BLaER1 treated with 17β-estradiol and CSF1 and Interleukin-3, amounts not matched to agents 10 nM and 100 nM (cell line): ENCODE measurements at regions not wholly inside any gene's neighbourhood (a gene's known extent, or its start where the extent isn't known, plus 50 kb on each side); places are given as distances from the start of the nearest gene placed in this dataset.

Source experiments
- H3K27ac ChIP-seq, 11 experiments: shearing (Covaris generic); formaldehyde crosslinking; 2 replicates each; pipeline ENCODE4 v1.8.1; 2022
- H3K27me3 ChIP-seq, 11 experiments: shearing (Covaris generic); formaldehyde crosslinking; 2 replicates each; pipeline ENCODE4 v1.8.1; 2022
- H3K36me3 ChIP-seq, 11 experiments: shearing (Covaris generic); formaldehyde crosslinking; 2 replicates each; pipeline ENCODE4 v1.8.1; 2022
- H3K4me1 ChIP-seq, 10 experiments: shearing (Covaris generic); formaldehyde crosslinking; 2 replicates each; pipeline ENCODE4 v1.8.1; 2022
- H3K4me2 ChIP-seq, 11 experiments: shearing (Covaris generic); formaldehyde crosslinking; 2 replicates each; pipeline ENCODE4 v1.8.1; 2022
- H3K4me3 ChIP-seq, 10 experiments: shearing (Covaris generic); formaldehyde crosslinking; 2 replicates each; pipeline ENCODE4 v1.8.1; 2022
- H3K9ac ChIP-seq, 11 experiments: shearing (Covaris generic); formaldehyde crosslinking; 2 replicates each; pipeline ENCODE4 v1.8.1; 2022
- H3K9me3 ChIP-seq, 11 experiments: shearing (Covaris generic); formaldehyde crosslinking; replicated peaks in 1 of 11; 2 replicates each; pipeline ENCODE4 v1.8.1; 2022
- H4K20me1 ChIP-seq, 11 experiments: shearing (Covaris generic); formaldehyde crosslinking; 2 replicates each; pipeline ENCODE4 v1.8.1; 2022
- Cebpa-rat ChIP-seq, 11 experiments: shearing (Covaris generic); IDR thresholded peaks; 2 replicates each; pipeline ENCODE4 v1.8.1; 2022

- Histone ChIP-seq H3K27ac (no peak overlapping the region), H3K27me3 (no peaks in the 10 kb centered on the region), H4K20me1 (no peaks in the 10 kb centered on the region), H3K9ac (no peak overlapping the region), H3K9me3 (no peaks in the 10 kb centered on the region; a peak in 1 of 22 replicates), H3K4me3 (no peak overlapping the region), H3K4me1 (peaks cover 14 to 46% (median 41%) of the 10 kb centered on the region in 10 experiments), H3K4me2 (peak overlapping the region in 10 of 11 experiments; percentile 11 to 91 (median 46); a peak in 15 of 22 replicates), H3K36me3 (no peaks in the 10 kb centered on the region)
- TF ChIP-seq Cebpa-rat (IDR thresholded peaks at IDR 0.05), result no peak
Measured at GRCh38 chr18:24657444-24657842, 197.0 kb downstream of the HRH4 start.

DNA sequence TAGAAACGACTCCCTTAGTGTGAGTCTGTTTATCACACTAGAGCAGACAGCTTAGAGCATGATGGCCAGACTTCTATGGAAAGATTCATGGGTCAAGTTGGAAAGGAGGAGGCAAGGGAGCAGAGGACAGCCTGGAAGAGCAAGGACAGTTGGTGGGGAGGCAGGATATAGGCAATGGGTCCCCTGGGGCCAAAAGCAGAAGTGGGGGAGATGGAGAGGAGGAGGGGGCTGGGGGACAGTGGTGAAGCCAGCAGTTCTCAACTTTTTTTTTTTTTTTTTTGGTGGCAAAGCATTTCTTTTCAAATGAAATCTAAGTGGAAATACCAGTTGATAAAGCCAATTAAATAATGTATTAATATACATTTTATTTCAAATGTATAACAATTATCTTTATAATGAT, 197.9 kb downstream of the HRH4 start:
- no peak for TF ChIP-seq Cebpa-rat (IDR thresholded peaks at IDR 0.05)
- H3K9me3 ChIP-seq, result no peaks in the 10 kb centered on the region
- peaks cover 14 to 46% (median 41%) of the 10 kb centered on the region in 10 experiments for H3K4me1 ChIP-seq
- H3K27ac ChIP-seq, result no peak overlapping the region
- no peak overlapping the region for H3K9ac ChIP-seq
- no peak overlapping the region for H3K4me3 ChIP-seq
- no peaks in the 10 kb centered on the region for H3K36me3 ChIP-seq
- H4K20me1 ChIP-seq, result no peaks in the 10 kb centered on the region
- H3K27me3 ChIP-seq, result no peaks in the 10 kb centered on the region
- peak overlapping the region; percentile 6 to 91 (median 41); a peak in 17 of 22 replicates for H3K4me2 ChIP-seq

DNA sequence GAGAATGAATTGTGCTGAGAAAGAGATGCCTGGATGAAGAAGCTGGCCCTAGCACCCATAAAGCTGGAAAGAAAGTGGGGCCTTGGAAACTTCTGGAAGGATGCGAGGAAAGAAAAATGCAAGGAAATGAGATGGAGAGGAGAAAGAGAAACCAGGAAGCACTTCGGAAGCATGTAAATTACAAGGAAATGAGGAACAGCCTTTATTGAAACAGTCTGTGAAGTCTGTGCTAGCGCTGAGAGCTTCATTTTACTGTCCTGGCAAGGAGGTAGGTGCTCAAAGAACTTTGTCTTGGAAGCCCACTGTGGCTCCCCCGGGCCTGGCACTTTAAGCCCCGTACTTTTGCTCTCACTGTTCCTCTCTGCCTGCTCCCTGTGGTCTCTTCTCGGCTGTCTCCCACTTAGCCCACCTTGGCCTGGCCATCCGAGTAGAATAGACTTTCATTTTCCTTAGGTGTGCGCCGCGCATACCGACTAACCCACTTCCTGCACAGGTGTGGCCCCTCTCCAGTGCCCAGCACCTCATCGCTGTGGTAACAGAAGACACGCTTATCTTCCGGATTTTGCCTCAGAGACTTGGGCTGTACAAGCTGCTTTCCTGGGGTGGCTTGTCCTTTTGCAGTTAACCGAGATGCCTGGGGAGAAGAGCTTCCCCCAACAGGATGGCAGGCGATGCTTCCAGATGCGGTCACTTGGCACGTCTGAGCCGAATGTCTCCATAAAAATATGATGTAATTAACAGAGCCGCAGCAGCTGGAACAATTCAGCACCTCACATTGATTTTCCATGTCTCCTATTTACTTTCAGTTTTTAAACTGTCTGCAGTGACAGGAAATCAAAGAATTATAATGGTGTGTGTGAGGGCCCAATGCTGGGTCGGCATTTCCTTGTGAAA, 199.6 kb downstream of the HRH4 start:
- H3K4me1 ChIP-seq, result peaks cover 14 to 46% (median 41%) of the 10 kb centered on the region in 10 experiments
- H4K20me1 ChIP-seq, result no peaks in the 10 kb centered on the region
- peak overlapping the region; percentile 82 to 94 (median 91) for H3K4me2 ChIP-seq
- peak overlapping the region in 9 of 11 experiments; percentile 1 to 59 (median 17); a peak in 8 of 22 replicates for H3K27ac ChIP-seq
- H3K9me3 ChIP-seq, result no peaks in the 10 kb centered on the region
- H3K36me3 ChIP-seq, result no peaks in the 10 kb centered on the region
- H3K9ac ChIP-seq, result peak overlapping the region in 9 of 11 experiments; percentile 16 to 48 (median 44); a peak in 12 of 22 replicates
- TF ChIP-seq Cebpa-rat (IDR thresholded peaks at IDR 0.05), result no peak
- H3K27me3 ChIP-seq, result no peaks in the 10 kb centered on the region
- H3K4me3 ChIP-seq, result peak overlapping the region; percentile 30 to 51 (median 42); a peak in 18 of 20 replicates

GRCh38 chr18:24660956-24661355, 200.5 kb downstream of the HRH4 start:
- no peaks in the 10 kb centered on the region for H4K20me1 ChIP-seq
- H3K9me3 ChIP-seq, result no peaks in the 10 kb centered on the region
- H3K27me3 ChIP-seq, result no peaks in the 10 kb centered on the region
- peaks cover 14 to 46% (median 41%) of the 10 kb centered on the region in 10 experiments for H3K4me1 ChIP-seq
- H3K36me3 ChIP-seq, result no peaks in the 10 kb centered on the region
- peak overlapping the region; percentile 82 to 94 (median 91); a peak in 21 of 22 replicates for H3K4me2 ChIP-seq
- H3K4me3 ChIP-seq, result peak overlapping the region in 2 of 10 experiments; percentile 35 to 41; a peak in 2 of 20 replicates
- H3K9ac ChIP-seq, result peak overlapping the region in 1 of 11 experiments; percentile 48; a peak in 1 of 22 replicates
- peak overlapping the region in 2 of 11 experiments; percentile 7 to 59; a peak in 2 of 22 replicates for H3K27ac ChIP-seq
- no peak for TF ChIP-seq Cebpa-rat (IDR thresholded peaks at IDR 0.05)

DNA sequence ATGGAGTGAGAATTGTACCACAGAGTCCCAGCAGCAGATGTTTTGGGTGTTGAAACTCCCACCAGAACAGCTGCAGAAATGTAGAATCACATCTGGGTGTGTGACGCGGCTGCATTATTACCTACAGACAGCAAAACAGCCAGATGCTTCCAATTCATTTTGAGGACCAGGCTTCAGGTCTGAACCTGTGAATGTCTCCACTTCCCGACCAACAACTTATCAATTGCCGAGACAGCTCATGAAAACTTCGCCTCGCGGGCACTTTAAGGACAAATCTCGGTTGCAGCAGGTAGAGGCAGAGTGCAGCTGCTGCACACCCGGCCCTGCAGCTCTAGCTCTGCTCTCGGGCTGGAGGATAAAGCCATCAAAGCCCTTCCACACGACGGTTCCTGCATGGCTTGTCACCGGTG, 202.0 kb downstream of the HRH4 start:
- no peak overlapping the region for H3K4me2 ChIP-seq
- no peaks in the 10 kb centered on the region for H3K27me3 ChIP-seq
- no peak overlapping the region for H3K9ac ChIP-seq
- H3K36me3 ChIP-seq, result no peaks in the 10 kb centered on the region
- H3K4me3 ChIP-seq, result no peak overlapping the region
- no peaks in the 10 kb centered on the region for H3K9me3 ChIP-seq
- no peak overlapping the region for H3K27ac ChIP-seq
- TF ChIP-seq Cebpa-rat (IDR thresholded peaks at IDR 0.05), result no peak
- H4K20me1 ChIP-seq, result no peaks in the 10 kb centered on the region
- H3K4me1 ChIP-seq, result peaks cover 14 to 41% (median 38%) of the 10 kb centered on the region in 10 experiments

DNA sequence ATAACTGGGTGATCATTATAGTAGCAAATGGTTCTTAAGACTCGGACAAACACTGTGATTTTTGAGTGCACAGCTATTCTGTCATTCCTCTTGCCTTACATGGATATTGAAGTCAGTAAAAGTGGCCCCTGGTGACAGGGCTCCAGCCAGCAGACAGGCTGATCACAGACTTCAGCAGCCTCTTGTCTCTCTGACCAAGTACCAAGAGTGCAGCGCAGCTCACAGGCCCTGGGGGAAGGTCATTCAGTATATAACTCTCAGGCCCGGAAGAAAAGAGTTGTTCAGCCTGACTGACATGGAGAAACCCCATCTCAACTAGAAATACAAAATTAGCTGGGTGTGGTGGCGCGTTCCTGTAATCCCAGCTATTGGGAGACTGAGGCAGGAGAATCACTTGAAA, 202.6 kb downstream of the HRH4 start:
- Histone ChIP-seq H3K4me2 (no peak overlapping the region), H3K27me3 (no peaks in the 10 kb centered on the region)

GRCh38 chr18:24669015-24669414, 208.6 kb downstream of the HRH4 start:
- H3K4me1 ChIP-seq, result no peaks in the 10 kb centered on the region
- H3K36me3 ChIP-seq, result no peaks in the 10 kb centered on the region
- no peak overlapping the region for H3K4me2 ChIP-seq
- no peak overlapping the region for H3K4me3 ChIP-seq
- H3K27ac ChIP-seq, result no peak overlapping the region
- no peak for TF ChIP-seq Cebpa-rat (IDR thresholded peaks at IDR 0.05)
- H3K9me3 ChIP-seq, result no peaks in the 10 kb centered on the region
- H3K27me3 ChIP-seq, result no peaks in the 10 kb centered on the region
- H3K9ac ChIP-seq, result no peak overlapping the region
- H4K20me1 ChIP-seq, result no peaks in the 10 kb centered on the region

More for the DNA sequence above, 202.6 kb downstream of the HRH4 start:
- Histone ChIP-seq H4K20me1 (no peaks in the 10 kb centered on the region), H3K4me1 (peaks cover 14 to 35% (median 32%) of the 10 kb centered on the region in 10 experiments), H3K9ac (no peak overlapping the region), H3K27ac (no peak overlapping the region), H3K36me3 (no peaks in the 10 kb centered on the region), H3K4me3 (no peak overlapping the region), H3K9me3 (no peaks in the 10 kb centered on the region)
- TF ChIP-seq Cebpa-rat (IDR thresholded peaks at IDR 0.05), result no peak

GRCh38 chr18:24669502-24669901, 209.1 kb downstream of the HRH4 start:
- Histone ChIP-seq H3K9me3 (no peaks in the 10 kb centered on the region), H3K4me3 (no peak overlapping the region), H3K27me3 (no peaks in the 10 kb centered on the region)

GRCh38 chr18:24672165-24672941, 211.9 kb downstream of the HRH4 start:
- Histone ChIP-seq H3K9me3 (no peaks in the 10 kb centered on the region), H3K4me2 (no peak overlapping the region), H3K9ac (no peak overlapping the region), H3K27me3 (no peaks in the 10 kb centered on the region), H3K27ac (no peak overlapping the region), H3K36me3 (no peaks in the 10 kb centered on the region), H4K20me1 (no peaks in the 10 kb centered on the region), H3K4me1 (no peaks in the 10 kb centered on the region), H3K4me3 (no peak overlapping the region)
- no peak for TF ChIP-seq Cebpa-rat (IDR thresholded peaks at IDR 0.05)

More at GRCh38 chr18:24669502-24669901, 209.1 kb downstream of the HRH4 start:
- Histone ChIP-seq H3K27ac (no peak overlapping the region), H4K20me1 (no peaks in the 10 kb centered on the region), H3K36me3 (no peaks in the 10 kb centered on the region), H3K4me2 (no peak overlapping the region), H3K9ac (no peak overlapping the region), H3K4me1 (no peaks in the 10 kb centered on the region)
- no peak for TF ChIP-seq Cebpa-rat (IDR thresholded peaks at IDR 0.05)
